Left forelimb (tissue), 1 donor: ENCODE measurements at regions not wholly inside any gene's neighbourhood (a gene's known extent, or its start where the extent isn't known, plus 50 kb on each side); places are given as distances from the start of the nearest gene placed in this dataset.

Experiments
- DNase-seq: peaks from one replicate; pipeline ENCODE4 v3.0.0-alpha.2; 2018; ENCODE audit warnings: low spot score

DNA sequence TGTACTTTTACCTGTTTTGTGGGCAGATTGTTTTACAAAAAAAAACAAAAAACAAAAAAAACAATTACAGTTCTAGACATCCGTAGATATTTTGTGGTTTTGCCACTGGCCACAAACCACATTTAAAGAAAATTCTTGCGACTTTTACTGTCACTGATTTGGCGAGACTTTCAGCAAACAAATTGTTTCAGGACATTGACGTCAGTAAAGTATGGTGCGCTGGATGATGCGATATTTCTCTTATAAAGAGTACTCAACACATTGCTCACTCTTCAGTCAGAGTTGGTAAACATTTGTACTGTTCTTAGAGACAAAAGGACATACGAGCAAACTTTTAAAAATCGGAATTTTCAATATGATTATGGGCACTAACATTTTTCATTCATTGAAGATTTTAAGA is 229.8 kb downstream of the HAO1 start:
- no peak for DNase-seq

GRCh38 chr20:7712661-7713060 is 227.6 kb downstream of the HAO1 start:
- DNase-seq, result no peak

DNA sequence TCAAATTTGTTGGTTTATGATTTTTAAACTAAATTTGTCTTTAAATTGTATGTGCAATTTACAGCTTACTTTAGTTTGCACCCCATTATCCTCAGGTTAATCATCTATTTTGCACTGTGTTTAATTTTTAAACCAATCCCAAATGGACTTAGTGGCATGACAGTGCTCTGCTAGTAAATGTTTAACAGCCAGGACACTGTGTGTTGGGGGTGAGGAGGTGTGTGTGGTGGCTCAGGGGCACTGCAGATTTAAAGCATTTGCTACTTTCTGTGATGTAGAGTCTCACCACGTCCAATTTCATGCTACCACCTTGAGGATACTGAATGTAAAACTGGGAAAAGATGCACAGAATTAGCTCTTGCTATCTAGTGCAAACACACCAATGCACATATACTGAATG is 225.7 kb downstream of the HAO1 start:
- no peak for DNase-seq

GRCh38 chr20:7716286-7716972 is 223.8 kb downstream of the HAO1 start:
- DNase-seq, result no peak

- DNase-seq, result no peak
Measured at GRCh38 chr20:7722564-7722963, 217.7 kb downstream of the HAO1 start.

DNA sequence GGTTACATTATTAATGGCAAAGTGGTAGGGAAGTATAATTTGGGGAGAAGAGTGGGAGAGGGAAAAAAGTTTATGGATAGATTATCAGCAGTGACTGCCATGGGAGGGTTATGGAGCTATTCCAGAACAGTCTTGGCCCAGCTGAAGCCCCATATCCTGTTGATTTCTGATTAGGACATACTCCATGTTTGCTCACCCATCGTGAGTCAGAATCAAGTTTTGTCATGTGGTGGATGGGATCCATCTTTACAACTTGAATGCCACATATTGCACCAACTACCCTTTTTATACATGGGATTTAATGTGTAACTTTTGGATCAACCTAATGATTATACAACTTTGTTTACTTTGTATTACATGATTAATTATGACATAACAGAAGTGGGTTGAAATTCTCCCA is 217.0 kb downstream of the HAO1 start:
- DNase-seq, result no peak

DNA sequence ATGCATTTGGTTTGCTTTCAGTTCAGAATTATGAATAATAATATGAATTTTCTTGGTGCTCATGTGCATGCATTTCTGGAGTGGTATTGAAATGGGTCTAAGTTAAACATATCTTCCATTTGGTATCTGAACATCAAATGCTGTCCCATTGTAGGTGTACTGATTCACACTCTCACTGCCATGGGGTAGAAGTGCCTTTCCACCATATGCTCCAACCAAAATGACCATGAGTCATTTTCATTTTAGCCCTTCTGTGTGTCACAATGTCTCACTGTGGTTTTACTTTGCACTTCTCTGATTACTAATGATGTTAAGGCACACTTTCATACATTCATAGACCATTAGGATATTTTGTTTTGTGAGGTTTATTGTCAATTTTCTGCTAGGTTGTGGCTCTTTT is 211.9 kb downstream of the HAO1 start:
- DNase-seq, result no peak

DNA sequence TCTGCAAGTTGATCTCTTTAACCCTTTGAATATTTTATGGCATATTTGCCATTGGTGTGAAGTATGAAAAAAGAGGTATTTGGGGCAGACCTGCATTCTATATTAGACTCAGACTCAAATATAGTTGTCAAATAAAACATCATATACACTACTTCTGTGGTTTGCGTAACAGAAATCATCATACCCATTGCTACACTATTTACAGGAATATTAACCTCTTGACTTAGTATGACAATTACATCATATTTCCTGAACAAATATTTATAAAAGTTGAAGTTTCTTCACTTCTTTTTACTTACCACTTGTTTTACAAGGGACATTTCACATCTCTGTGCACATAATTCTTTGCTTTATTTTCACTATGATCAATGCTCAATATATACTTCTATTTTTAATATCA is 206.0 kb downstream of the HAO1 start:
- DNase-seq, result no peak

GRCh38 chr20:7736336-7736735 is 203.9 kb downstream of the HAO1 start:
- no peak for DNase-seq

DNA sequence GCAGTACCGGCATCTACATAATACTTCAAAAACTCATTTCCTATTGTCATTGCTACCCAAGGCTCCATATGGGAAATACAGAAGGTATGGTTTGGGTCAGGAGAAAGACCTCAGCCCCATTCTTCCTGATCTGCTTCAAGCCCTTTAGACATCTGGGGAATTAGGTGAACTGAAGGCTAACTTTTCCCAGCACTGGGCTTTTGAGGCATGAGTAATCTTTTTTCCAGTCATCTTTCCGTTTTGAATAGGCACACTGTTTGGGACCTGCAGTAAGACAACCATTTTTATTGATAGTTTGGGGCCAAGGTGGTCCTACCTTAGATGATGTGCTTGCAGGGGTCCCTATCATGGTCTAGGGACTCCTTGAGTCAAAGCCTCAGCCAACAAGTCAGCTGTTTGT is 198.4 kb downstream of the HAO1 start:
- DNase-seq, result no peak

DNA sequence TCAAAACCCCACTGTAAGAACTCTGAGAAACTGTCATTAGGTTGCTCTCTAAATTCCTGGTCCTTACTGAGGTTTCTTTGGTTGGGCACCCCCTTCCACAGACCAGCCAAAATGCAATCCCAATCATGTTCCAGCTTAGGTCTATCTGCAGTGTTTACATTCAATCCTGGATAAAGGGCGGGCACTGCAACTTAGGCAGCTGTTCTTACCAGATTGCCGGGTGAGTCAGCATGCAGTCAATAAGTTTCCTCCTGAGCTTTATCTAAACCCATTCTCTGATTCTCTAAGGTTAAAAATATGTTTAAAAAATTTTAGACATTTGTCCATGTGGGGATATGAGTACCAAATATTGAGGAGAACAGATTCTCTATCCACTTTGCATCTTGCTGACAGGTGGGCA is 197.8 kb downstream of the HAO1 start:
- no peak for DNase-seq

DNA sequence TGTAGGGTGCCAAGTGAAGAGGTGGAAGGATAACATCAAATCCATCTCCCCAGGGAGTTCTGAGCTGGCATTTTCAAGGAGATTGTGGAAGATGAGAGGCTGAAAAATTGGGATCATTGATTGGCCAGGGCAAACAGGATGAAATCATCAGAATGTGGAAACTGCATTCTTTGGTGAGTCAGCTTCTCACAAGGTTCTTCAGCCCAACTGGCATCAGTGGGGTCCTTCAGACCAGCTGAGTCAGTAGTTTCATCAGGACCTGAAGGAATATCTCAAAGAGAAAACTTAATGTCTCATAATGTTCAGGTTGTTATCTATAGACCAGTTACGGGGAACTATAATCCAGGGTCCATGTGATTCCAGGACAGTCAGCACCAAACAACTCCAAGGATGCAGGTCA is 195.8 kb downstream of the HAO1 start:
- no peak for DNase-seq

DNA sequence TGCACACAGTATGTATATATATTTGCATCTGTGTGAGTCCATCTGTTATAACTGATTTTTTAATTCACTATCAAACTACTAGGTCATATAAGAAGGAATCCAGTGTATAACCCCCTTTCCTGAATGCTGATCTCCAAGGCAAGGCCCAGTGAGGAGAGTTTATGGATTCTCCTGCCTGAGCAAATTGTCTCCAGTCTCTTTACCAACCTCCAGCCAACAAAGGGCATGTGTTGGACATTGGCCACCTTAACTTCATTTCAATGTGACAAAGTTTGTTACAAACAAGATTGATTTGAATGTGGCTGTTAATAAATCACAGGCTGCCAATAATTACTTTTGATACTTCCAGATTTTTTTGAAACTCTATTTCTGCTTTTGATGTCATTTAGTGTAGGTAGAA is 191.6 kb downstream of the HAO1 start:
- no peak for DNase-seq

GRCh38 chr20:7754102-7754501 is 186.2 kb downstream of the HAO1 start:
- no peak for DNase-seq

GRCh38 chr20:7758406-7758805 is 181.9 kb downstream of the HAO1 start:
- DNase-seq, result no peak

DNA sequence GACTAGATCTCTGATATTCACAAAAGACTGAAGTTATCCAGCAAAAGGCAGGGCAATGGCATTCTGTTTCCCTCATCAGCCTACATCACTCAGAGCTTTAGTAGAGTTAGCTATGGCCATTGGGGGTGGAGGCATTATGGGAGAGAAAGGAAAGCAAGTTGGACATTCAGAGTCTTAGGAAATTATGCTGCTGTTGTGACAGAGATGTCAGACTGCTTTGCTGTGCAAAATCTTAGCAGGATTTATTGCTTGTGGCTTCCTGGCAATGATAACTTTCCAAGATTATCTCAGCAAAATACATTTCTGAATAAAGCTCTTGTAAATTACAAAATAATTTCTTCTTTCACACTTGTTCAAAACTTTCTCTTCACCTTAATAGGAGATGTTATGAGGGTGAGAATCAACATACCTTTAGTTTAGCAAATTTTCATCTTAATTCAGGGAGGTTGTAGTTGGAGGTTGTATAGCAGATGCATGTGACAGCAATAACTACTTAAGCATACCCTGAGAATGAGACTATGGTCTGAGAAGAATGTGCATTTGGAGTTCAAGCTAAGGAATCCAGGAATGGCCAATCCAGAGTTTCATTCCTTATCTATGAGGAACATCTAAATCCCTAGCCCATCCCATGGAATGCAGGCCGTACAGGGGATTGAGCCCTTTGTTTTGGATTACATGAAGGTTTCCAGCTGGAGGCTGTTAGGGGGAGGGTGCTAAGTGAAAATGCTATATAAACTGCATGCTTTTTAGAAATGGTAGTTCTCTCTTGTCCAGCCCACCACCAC is 179.8 kb downstream of the HAO1 start:
- DNase-seq, result no peak

GRCh38 chr20:7765221-7765620 is 175.0 kb downstream of the HAO1 start:
- no peak for DNase-seq

DNA sequence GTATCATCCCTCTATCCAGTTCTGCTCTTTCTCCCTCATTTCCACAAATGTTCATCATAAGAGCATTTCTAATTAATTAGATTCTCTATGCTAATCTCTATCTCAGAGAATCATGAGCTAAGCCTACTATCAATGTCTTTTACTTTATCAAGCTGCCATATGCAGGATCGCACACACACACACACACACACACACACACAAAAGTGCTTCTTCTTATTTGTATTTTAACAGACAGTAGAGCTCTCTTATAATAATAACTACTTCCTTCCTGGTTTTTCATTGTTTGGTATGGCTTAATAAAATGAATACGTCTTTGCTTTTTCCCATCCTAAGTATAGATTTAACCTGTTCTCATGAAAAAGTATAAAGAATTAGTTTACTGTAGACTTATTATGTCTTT is 170.2 kb downstream of the HAO1 start:
- no peak for DNase-seq

DNA sequence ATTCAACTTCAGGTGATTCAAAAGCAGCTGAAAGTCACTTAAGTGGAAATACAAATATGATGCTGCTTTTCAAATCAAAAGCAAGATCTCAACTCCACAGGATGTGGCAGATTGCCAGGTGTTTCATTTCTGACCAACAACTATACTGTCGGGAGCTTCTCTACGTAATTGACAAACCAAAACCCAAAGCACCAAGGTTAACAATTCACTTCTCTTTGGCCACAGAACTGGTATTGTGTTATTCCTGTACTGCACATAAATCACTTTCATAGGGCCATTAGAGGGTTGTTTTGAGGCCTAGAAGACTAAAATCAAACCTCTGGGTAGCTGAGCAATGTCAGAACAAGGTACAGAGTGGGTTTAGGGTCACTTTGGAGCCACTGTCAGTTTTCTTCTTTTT is 169.7 kb downstream of the HAO1 start:
- no peak for DNase-seq

- no peak for DNase-seq
Measured at GRCh38 chr20:7772371-7772770, 167.9 kb downstream of the HAO1 start.

DNA sequence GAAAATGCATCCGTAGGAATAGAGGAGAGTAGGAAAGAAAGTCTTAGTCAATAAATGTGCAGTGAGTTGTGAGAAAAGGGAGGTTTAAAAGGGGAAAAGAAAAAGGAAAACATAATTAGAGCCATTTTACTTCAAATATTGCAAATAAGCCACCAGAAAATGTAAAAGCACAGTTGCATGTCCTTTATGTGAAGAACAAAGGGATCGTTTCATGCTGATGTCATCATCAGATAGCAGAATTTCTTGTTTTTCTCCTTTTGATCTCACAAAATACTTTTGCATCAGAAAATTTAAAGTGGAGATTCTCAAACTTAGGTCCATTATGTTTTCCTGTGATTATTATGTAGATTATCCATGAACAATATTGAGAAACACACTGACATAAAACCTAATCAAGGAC is 166.7 kb downstream of the HAO1 start:
- no peak for DNase-seq

DNA sequence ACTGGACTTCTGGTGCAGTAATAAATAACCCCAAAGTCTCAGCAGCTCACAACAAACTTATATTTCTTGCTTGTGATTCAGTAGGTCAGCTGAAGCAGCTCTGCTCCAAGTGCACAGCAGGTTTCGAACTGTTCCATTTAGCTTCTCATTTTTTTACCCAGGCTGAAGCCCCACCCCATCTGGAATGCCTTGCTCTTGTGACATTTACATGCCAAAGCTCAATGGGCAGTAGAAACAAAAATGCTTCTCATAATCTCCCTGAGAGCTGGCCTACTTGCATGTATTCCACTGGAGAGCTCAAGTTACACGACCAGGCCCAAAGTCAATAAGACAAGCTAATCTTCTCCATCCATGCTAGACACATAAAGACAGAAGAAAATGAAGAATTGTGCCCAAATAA is 165.2 kb downstream of the HAO1 start:
- DNase-seq, result no peak

- DNase-seq, result no peak
Measured at GRCh38 chr20:7776148-7776547, 164.1 kb downstream of the HAO1 start.

GRCh38 chr20:7790189-7790588 is 150.1 kb downstream of the HAO1 start:
- DNase-seq, result no peak
